ENCODE measurements at regions not wholly inside any gene's neighbourhood (a gene's known extent, or its start where the extent isn't known, plus 50 kb on each side); places are given as distances from the start of the nearest gene placed in this dataset.
A peak's percentile ranks its signal among the peaks of the same experiment; 100 is the strongest.
"Not testable (repeated sequence)": the region's sequence is repeated elsewhere in the genome, so short reads cannot be mapped to it uniquely, and the experiment has no call there.

- FAIRE-seq, result no peak
Observed at GRCh38 chr2:41182961-41183360, 731.1 kb upstream of the SLC8A1 start.

- no peak for FAIRE-seq
Observed at GRCh38 chr2:41187376-41188122, 735.7 kb upstream of the SLC8A1 start.

GRCh38 chr2:41194230-41194629 is 742.3 kb upstream of the SLC8A1 start:
- FAIRE-seq, result no peak

- no peak for FAIRE-seq
Observed at GRCh38 chr2:41197781-41198180, 745.9 kb upstream of the SLC8A1 start.

- peak; percentile 43 for FAIRE-seq
Observed at GRCh38 chr2:41199334-41199733, 747.4 kb upstream of the SLC8A1 start.

- FAIRE-seq, result no peak
Observed at GRCh38 chr2:41204315-41204714, 752.4 kb upstream of the SLC8A1 start.

GRCh38 chr2:41206004-41206403 is 754.1 kb upstream of the SLC8A1 start:
- no peak for FAIRE-seq

- no peak for FAIRE-seq
Observed at GRCh38 chr2:41207578-41207977, 755.7 kb upstream of the SLC8A1 start.

- not testable (repeated sequence) for FAIRE-seq
Observed at GRCh38 chr2:41210030-41210429, 758.1 kb upstream of the SLC8A1 start.

GRCh38 chr2:41216978-41217377 is 765.1 kb upstream of the SLC8A1 start:
- FAIRE-seq, result no peak

- FAIRE-seq, result no peak
Observed at GRCh38 chr2:41222593-41222992, 770.7 kb upstream of the SLC8A1 start.

- no peak for FAIRE-seq
Observed at GRCh38 chr2:41234093-41234492, 782.2 kb upstream of the SLC8A1 start.

- FAIRE-seq, result no peak
Observed at GRCh38 chr2:41241325-41242000, 789.6 kb upstream of the SLC8A1 start.

- FAIRE-seq, result no peak
Observed at GRCh38 chr2:41242001-41242331, 790.1 kb upstream of the SLC8A1 start.

- no peak for FAIRE-seq
Observed at GRCh38 chr2:41267929-41268659, 779.7 kb upstream of the PKDCC start.

GRCh38 chr2:41283079-41283775 is 764.6 kb upstream of the PKDCC start:
- no peak for FAIRE-seq

GRCh38 chr2:41293491-41293890 is 754.3 kb upstream of the PKDCC start:
- no peak for FAIRE-seq

- no peak for FAIRE-seq
Observed at GRCh38 chr2:41294331-41294730, 753.5 kb upstream of the PKDCC start.

- FAIRE-seq, result no peak
Observed at GRCh38 chr2:41313082-41313481, 734.7 kb upstream of the PKDCC start.

GRCh38 chr2:41314511-41315070 is 733.2 kb upstream of the PKDCC start:
- FAIRE-seq, result no peak

GRCh38 chr2:41319437-41319836 is 728.4 kb upstream of the PKDCC start:
- no peak for FAIRE-seq

GRCh38 chr2:41320491-41320890 is 727.3 kb upstream of the PKDCC start:
- no peak for FAIRE-seq

- no peak for FAIRE-seq
Observed at GRCh38 chr2:41321351-41321750, 726.5 kb upstream of the PKDCC start.
